ENCODE measurements at regions not wholly inside any gene's neighbourhood (a gene's known extent, or its start where the extent isn't known, plus 50 kb on each side); places are given as distances from the start of the nearest gene placed in this dataset.

DNA sequence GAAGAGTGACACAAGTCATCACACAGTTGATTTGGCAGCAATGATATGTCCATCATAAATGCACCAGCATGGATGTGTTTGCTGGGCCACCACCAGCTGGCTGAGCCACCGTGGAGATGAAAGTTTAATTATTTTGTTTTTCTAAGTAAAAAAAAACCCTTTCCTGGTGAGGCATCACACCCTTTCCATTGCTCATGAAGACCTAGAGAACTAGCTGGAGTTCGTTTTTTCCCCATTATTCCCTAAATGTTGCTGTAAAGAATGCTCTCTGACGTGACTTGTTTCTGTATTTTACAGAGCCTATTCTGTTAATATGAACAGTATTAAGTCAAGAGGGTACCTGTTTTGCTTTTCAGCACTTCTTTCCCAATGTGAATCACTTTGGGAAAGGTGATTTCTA, 257.9 kb downstream of the MSRB3 start:
- no peaks in the 10 kb centered on the region for H3K36me3 ChIP-seq
- H3K4me3 ChIP-seq, result no peak overlapping the region
- no peak for DNase-seq (ENCODE audit: low spot score in 2 of 2)
- peaks cover 4 to 23% of the 10 kb centered on the region in 2 donors for H3K9me3 ChIP-seq
- H3K27me3 ChIP-seq, result no peaks in the 10 kb centered on the region
- intact Hi-C loops (cut with DNase I), result loop anchor here (5.0 to 10.0 kb wide), 4 partner anchors 96 to 782 kb away; partner anchors contain the start of gene GNS
- peak overlapping the region; percentile 71 to 79 for H3K27ac ChIP-seq
- TF ChIP-seq, protein P1, sequence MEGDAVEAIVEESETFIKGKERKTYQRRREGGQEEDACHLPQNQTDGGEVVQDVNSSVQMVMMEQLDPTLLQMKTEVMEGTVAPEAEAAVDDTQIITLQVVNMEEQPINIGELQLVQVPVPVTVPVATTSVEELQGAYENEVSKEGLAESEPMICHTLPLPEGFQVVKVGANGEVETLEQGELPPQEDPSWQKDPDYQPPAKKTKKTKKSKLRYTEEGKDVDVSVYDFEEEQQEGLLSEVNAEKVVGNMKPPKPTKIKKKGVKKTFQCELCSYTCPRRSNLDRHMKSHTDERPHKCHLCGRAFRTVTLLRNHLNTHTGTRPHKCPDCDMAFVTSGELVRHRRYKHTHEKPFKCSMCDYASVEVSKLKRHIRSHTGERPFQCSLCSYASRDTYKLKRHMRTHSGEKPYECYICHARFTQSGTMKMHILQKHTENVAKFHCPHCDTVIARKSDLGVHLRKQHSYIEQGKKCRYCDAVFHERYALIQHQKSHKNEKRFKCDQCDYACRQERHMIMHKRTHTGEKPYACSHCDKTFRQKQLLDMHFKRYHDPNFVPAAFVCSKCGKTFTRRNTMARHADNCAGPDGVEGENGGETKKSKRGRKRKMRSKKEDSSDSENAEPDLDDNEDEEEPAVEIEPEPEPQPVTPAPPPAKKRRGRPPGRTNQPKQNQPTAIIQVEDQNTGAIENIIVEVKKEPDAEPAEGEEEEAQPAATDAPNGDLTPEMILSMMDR (IDR thresholded peaks at IDR 0.05), result no peak
- peaks cover 3 to 10% of the 10 kb centered on the region in 2 donors for H3K4me1 ChIP-seq

DNA sequence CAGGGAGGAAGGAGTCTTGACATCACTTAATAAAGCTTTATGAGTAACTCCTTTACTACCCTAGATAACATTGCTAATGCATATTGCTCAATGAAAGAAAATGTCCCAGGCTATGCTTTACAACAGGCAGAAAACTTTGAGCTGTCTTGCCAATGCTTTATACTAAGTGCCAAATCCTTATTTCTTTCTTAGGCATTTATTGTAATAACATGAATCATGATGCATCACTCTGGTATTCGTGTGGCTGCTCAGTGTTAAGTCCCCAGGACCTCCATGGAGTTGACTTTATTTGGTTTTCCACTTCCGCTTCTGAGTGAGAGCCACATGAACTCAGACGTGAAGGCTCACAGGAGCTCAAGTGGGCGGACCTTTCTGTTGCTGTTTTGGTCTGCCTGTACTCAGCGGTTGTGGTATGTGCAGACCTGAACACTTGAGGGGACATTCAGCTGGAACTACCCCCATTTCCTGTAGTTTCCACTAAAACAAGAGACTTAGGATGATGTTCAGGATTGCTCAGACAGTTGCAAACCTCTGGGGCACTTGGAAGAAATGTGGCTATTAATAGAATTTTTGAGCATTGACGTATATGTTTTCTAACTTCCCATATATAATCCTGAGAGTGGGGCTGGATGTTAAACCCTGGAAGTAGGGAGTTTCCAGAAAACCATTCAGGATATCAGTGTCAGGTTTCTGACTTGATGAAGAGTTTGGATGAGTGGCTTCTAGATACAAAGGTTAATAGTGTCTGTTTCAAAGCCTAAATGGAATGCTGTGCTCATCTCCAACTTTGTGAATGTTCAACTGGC, 258.6 kb downstream of the MSRB3 start:
- TF ChIP-seq, protein P1 (IDR thresholded peaks at IDR 0.05), result no peak
- Histone ChIP-seq H3K27ac (peak overlapping the region; percentile 71 to 81), H3K4me1 (peaks cover 3 to 10% of the 10 kb centered on the region in 2 donors), H3K9me3 (peaks cover 4 to 25% of the 10 kb centered on the region in 2 donors), H3K4me3 (no peak overlapping the region), H3K36me3 (no peaks in the 10 kb centered on the region), H3K27me3 (no peaks in the 10 kb centered on the region)
- intact Hi-C loops (cut with DNase I), result loop anchor here (5.0 to 10.0 kb wide), 4 partner anchors 95 to 782 kb away; partner anchors contain the start of gene GNS
- peak; percentile 51 to 92 for DNase-seq (ENCODE audit: low spot score in 2 of 2)

DNA sequence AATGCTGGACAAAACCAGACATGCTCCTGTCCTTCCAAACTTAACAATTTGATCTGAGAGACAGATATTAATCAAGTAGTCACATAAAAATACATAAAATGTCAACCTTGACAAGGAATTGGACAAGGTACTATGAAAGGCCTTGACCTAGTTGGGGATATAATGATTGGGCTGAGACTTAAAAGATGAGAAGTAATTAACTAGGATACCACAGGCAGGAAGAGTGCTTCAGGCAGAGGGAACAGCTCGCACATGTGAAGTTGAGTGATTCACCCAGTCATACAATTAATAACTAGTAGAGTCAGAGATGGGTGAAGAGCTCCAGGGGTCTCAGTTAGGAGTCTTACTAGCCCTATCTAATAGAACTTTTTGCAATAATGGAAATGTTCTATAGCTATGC, 259.5 kb downstream of the MSRB3 start:
- no peak overlapping the region for H3K4me3 ChIP-seq
- H3K27ac ChIP-seq, result peak overlapping the region; percentile 63 to 81
- H3K9me3 ChIP-seq, result peaks cover 4 to 25% of the 10 kb centered on the region in 2 donors
- H3K36me3 ChIP-seq, result no peaks in the 10 kb centered on the region
- no peak for DNase-seq (ENCODE audit: low spot score in 2 of 2)
- H3K4me1 ChIP-seq, result peaks cover 3 to 10% of the 10 kb centered on the region in 2 donors
- intact Hi-C loops (cut with DNase I), result loop anchor here (5.0 to 10.0 kb wide), 4 partner anchors 94 to 783 kb away; partner anchors contain the start of gene GNS
- H3K27me3 ChIP-seq, result no peaks in the 10 kb centered on the region
- TF ChIP-seq, protein P1 (IDR thresholded peaks at IDR 0.05), result no peak

DNA sequence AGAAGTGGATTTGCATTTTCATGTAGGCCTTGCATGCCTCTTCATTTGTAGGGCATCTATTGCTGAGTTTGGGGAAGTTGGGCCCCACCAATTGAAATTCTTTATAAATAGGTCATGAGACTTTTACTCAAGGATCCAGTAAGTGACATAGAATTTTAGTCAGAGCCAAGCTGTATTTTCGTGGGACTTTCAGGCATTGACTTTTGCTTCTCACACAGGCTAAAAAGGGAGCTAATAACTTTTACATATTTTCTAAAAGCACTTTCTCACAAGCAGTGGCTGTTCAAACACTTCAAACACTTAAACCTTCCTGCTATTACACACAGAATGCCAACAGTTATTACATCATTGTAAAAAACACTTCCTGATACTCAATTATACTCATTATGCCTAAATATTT, 260.5 kb downstream of the MSRB3 start:
- H3K9me3 ChIP-seq, result peaks cover 4 to 25% of the 10 kb centered on the region in 2 donors
- peak overlapping the region in 1 of 2 donors; percentile 81 for H3K27ac ChIP-seq
- H3K4me1 ChIP-seq, result peaks cover 3 to 7% of the 10 kb centered on the region in 2 donors
- TF ChIP-seq, protein P1 (IDR thresholded peaks at IDR 0.05), result no peak
- H3K4me3 ChIP-seq, result no peak overlapping the region
- no peaks in the 10 kb centered on the region for H3K36me3 ChIP-seq
- no peaks in the 10 kb centered on the region for H3K27me3 ChIP-seq
- no peak for DNase-seq (ENCODE audit: low spot score in 2 of 2)
- intact Hi-C loops (cut with DNase I), result loop anchor here (5.0 to 10.0 kb wide), 4 partner anchors 93 to 784 kb away; partner anchors contain the start of gene GNS

DNA sequence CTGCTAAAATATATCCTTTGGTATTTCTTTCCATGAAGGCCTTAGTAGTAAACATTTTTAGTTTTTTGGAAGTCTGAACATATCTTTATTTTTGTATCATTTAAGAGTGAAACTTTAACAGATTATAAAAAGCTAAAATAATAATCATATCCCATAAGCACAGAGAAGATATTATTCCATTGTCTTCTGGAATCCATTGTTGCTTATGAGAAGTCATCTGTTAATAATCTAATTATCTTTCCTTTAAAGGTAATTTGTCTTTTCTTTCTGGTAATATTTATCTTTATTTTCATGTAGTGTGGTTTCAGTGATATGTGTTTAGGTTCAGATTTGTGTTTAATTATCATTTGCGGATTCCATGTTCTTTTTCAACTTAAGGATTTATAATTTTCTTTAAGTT, 261.7 kb downstream of the MSRB3 start:
- DNase-seq (ENCODE audit: low spot score in 2 of 2), result no peak
- intact Hi-C loops (cut with DNase I), result no loop called here
- no peak overlapping the region for H3K4me3 ChIP-seq
- H3K27ac ChIP-seq, result no peak overlapping the region
- H3K36me3 ChIP-seq, result no peaks in the 10 kb centered on the region
- H3K27me3 ChIP-seq, result no peaks in the 10 kb centered on the region
- H3K4me1 ChIP-seq, result peaks cover 3 to 7% of the 10 kb centered on the region in 2 donors
- TF ChIP-seq, protein P1 (IDR thresholded peaks at IDR 0.05), result no peak
- peaks cover 4 to 25% of the 10 kb centered on the region in 2 donors for H3K9me3 ChIP-seq
